GM23248 (cell line): ENCODE measurements at regions not wholly inside any gene's neighbourhood (a gene's known extent, or its start where the extent isn't known, plus 50 kb on each side); places are given as distances from the start of the nearest gene placed in this dataset.

Experiments
- EZH2 ChIP-seq: fragments of 200-600 bp; sonication (generic); IDR thresholded peaks from 2 replicates; pipeline ENCODE4 v1.6.1; 2018; ENCODE audit warnings: antibody characterized with exemption, mild to moderate bottlenecking; ENCODE audit not compliant: insufficient read depth, poor library complexity, severe bottlenecking
- EZH2phosphoT487 ChIP-seq: fragments of 200-600 bp; sonication (generic); IDR thresholded peaks from 2 replicates; pipeline ENCODE4 v1.6.1; 2018; ENCODE audit warnings: antibody characterized with exemption, moderate library complexity, mild to moderate bottlenecking, low read depth; ENCODE audit not compliant: insufficient read depth

GRCh38 chr14:76277586-76278130 lies 98.3 kb upstream of the ESRRB start:
- no peak for TF ChIP-seq EZH2
- TF ChIP-seq EZH2phosphoT487, result no peak
